ENCODE measurements at regions not wholly inside any gene's neighbourhood (a gene's known extent, or its start where the extent isn't known, plus 50 kb on each side); places are given as distances from the start of the nearest gene placed in this dataset.

GRCh38 chr21:28421716-28422524, 570.8 kb downstream of the LTN1 start:
- DNase-seq, result no peak
- Mint-ChIP-seq H3K36me3 (ENCODE audit: unreplicated experiment) (no peaks in the 10 kb centered on the region), H3K27me3 (ENCODE audit: unreplicated experiment) (no peaks in the 10 kb centered on the region), H3K9me3 (ENCODE audit: unreplicated experiment) (no peaks in the 10 kb centered on the region), H3K4me3 (ENCODE audit: unreplicated experiment) (no peak overlapping the region), H3K4me1 (ENCODE audit: low read depth, unreplicated experiment) (no peaks in the 10 kb centered on the region), H3K27ac (ENCODE audit: unreplicated experiment) (no peak overlapping the region)
- no peak for TF ChIP-seq CTCF (IDR thresholded peaks at IDR 0.05; ENCODE audit: partially characterized antibody, unreplicated experiment)

- no peak overlapping the region for H3K27ac Mint-ChIP-seq (ENCODE audit: unreplicated experiment)
- no peaks in the 10 kb centered on the region for H3K4me1 Mint-ChIP-seq (ENCODE audit: low read depth, unreplicated experiment)
These were observed 572.9 kb downstream of the LTN1 start for GRCh38 chr21:28419811-28420210.

GRCh38 chr21:28418726-28419514, 573.8 kb downstream of the LTN1 start:
- H3K4me1 Mint-ChIP-seq (ENCODE audit: low read depth, unreplicated experiment), result no peaks in the 10 kb centered on the region
- no peak overlapping the region for H3K27ac Mint-ChIP-seq (ENCODE audit: unreplicated experiment)
- no peak for DNase-seq
- no peaks in the 10 kb centered on the region for H3K9me3 Mint-ChIP-seq (ENCODE audit: unreplicated experiment)
- H3K4me3 Mint-ChIP-seq (ENCODE audit: unreplicated experiment), result no peak overlapping the region
- H3K27me3 Mint-ChIP-seq (ENCODE audit: unreplicated experiment), result no peaks in the 10 kb centered on the region
- TF ChIP-seq CTCF (IDR thresholded peaks at IDR 0.05; ENCODE audit: partially characterized antibody, unreplicated experiment), result no peak
- H3K36me3 Mint-ChIP-seq (ENCODE audit: unreplicated experiment), result no peaks in the 10 kb centered on the region

More at GRCh38 chr21:28419811-28420210, 572.9 kb downstream of the LTN1 start:
- DNase-seq, result no peak
- Mint-ChIP-seq H3K27me3 (ENCODE audit: unreplicated experiment) (no peaks in the 10 kb centered on the region), H3K4me3 (ENCODE audit: unreplicated experiment) (no peak overlapping the region), H3K9me3 (ENCODE audit: unreplicated experiment) (no peaks in the 10 kb centered on the region), H3K36me3 (ENCODE audit: unreplicated experiment) (no peaks in the 10 kb centered on the region)
- no peak for TF ChIP-seq CTCF (IDR thresholded peaks at IDR 0.05; ENCODE audit: partially characterized antibody, unreplicated experiment)

- H3K27me3 Mint-ChIP-seq (ENCODE audit: unreplicated experiment), result no peaks in the 10 kb centered on the region
- no peaks in the 10 kb centered on the region for H3K36me3 Mint-ChIP-seq (ENCODE audit: unreplicated experiment)
- no peak overlapping the region for H3K4me3 Mint-ChIP-seq (ENCODE audit: unreplicated experiment)
- H3K4me1 Mint-ChIP-seq (ENCODE audit: low read depth, unreplicated experiment), result no peaks in the 10 kb centered on the region
- no peak for DNase-seq
- no peaks in the 10 kb centered on the region for H3K9me3 Mint-ChIP-seq (ENCODE audit: unreplicated experiment)
- TF ChIP-seq CTCF (IDR thresholded peaks at IDR 0.05; ENCODE audit: partially characterized antibody, unreplicated experiment), result no peak
- H3K27ac Mint-ChIP-seq (ENCODE audit: unreplicated experiment), result no peak overlapping the region
These were observed 582.4 kb downstream of the LTN1 start for GRCh38 chr21:28410256-28410655.

GRCh38 chr21:28402616-28402989, 590.1 kb downstream of the LTN1 start:
- Mint-ChIP-seq H3K4me1 (ENCODE audit: low read depth, unreplicated experiment) (peaks cover 3% of the 10 kb centered on the region), H3K36me3 (ENCODE audit: unreplicated experiment) (no peaks in the 10 kb centered on the region), H3K27me3 (ENCODE audit: unreplicated experiment) (peaks cover 1% of the 10 kb centered on the region), H3K9me3 (ENCODE audit: unreplicated experiment) (no peaks in the 10 kb centered on the region), H3K4me3 (ENCODE audit: unreplicated experiment) (no peak overlapping the region), H3K27ac (ENCODE audit: unreplicated experiment) (no peak overlapping the region)
- no peak for DNase-seq
- TF ChIP-seq CTCF (IDR thresholded peaks at IDR 0.05; ENCODE audit: partially characterized antibody, unreplicated experiment), result no peak
